ENCODE measurements at regions not wholly inside any gene's neighbourhood (a gene's known extent, or its start where the extent isn't known, plus 50 kb on each side); places are given as distances from the start of the nearest gene placed in this dataset.

- Mint-ChIP-seq H3K9me3 (peaks cover 25% of the 10 kb centered on the region), H3K4me1 (ENCODE audit: low read depth) (no peaks in the 10 kb centered on the region), H3K27me3 (ENCODE audit: insufficient read depth) (peaks cover 2% of the 10 kb centered on the region; the same call in 1 of the 2 replicates), H3K4me3 (no peak overlapping the region), H3K27ac (no peak overlapping the region), H3K36me3 (ENCODE audit: low read depth) (no peaks in the 10 kb centered on the region)
- DNase-seq, result no peak
- TF ChIP-seq, protein P1, sequence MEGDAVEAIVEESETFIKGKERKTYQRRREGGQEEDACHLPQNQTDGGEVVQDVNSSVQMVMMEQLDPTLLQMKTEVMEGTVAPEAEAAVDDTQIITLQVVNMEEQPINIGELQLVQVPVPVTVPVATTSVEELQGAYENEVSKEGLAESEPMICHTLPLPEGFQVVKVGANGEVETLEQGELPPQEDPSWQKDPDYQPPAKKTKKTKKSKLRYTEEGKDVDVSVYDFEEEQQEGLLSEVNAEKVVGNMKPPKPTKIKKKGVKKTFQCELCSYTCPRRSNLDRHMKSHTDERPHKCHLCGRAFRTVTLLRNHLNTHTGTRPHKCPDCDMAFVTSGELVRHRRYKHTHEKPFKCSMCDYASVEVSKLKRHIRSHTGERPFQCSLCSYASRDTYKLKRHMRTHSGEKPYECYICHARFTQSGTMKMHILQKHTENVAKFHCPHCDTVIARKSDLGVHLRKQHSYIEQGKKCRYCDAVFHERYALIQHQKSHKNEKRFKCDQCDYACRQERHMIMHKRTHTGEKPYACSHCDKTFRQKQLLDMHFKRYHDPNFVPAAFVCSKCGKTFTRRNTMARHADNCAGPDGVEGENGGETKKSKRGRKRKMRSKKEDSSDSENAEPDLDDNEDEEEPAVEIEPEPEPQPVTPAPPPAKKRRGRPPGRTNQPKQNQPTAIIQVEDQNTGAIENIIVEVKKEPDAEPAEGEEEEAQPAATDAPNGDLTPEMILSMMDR (IDR thresholded peaks at IDR 0.05), result no peak
Measured at GRCh38 chr10:128275388-128276177, 149.4 kb upstream of the MKI67 start.

- H3K4me1 Mint-ChIP-seq (ENCODE audit: low read depth), result no peaks in the 10 kb centered on the region
- H3K4me3 Mint-ChIP-seq, result no peak overlapping the region
- peaks cover 2% of the 10 kb centered on the region; the same call in 1 of the 2 replicates for H3K27me3 Mint-ChIP-seq (ENCODE audit: insufficient read depth)
- peaks cover 29% of the 10 kb centered on the region for H3K9me3 Mint-ChIP-seq
- H3K27ac Mint-ChIP-seq, result no peak overlapping the region
- TF ChIP-seq, protein P1 (IDR thresholded peaks at IDR 0.05), result no peak
- no peaks in the 10 kb centered on the region for H3K36me3 Mint-ChIP-seq (ENCODE audit: low read depth)
- no peak for DNase-seq
Measured at GRCh38 chr10:128277267-128277840, 151.1 kb upstream of the MKI67 start.

DNA sequence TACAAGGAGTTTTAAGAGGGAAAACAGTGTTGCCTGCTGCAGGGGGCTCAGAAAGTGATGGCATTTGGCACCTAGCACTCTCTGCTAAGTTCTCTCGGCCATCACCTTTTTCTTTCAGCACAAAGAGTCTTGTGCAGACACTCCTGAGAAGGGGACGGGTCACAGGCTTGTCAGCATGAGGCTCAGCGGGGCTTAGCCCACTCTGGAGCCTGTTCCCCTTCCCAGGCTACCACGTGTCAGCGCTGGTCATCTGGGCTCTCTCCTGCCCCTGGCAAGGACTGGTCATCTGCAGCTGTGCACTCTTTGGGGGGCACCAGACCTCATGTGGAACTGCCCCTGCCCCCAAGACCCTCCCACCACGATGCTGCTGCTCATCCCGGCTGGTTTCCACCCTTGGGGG is 152.1 kb upstream of the MKI67 start:
- peaks cover 23% of the 10 kb centered on the region for H3K9me3 Mint-ChIP-seq
- H3K4me3 Mint-ChIP-seq, result no peak overlapping the region
- no peaks in the 10 kb centered on the region for H3K36me3 Mint-ChIP-seq (ENCODE audit: low read depth)
- DNase-seq, result no peak
- H3K27ac Mint-ChIP-seq, result no peak overlapping the region
- no peaks in the 10 kb centered on the region for H3K27me3 Mint-ChIP-seq (ENCODE audit: insufficient read depth)
- H3K4me1 Mint-ChIP-seq (ENCODE audit: low read depth), result no peaks in the 10 kb centered on the region
- TF ChIP-seq, protein P1 (IDR thresholded peaks at IDR 0.05), result no peak

DNA sequence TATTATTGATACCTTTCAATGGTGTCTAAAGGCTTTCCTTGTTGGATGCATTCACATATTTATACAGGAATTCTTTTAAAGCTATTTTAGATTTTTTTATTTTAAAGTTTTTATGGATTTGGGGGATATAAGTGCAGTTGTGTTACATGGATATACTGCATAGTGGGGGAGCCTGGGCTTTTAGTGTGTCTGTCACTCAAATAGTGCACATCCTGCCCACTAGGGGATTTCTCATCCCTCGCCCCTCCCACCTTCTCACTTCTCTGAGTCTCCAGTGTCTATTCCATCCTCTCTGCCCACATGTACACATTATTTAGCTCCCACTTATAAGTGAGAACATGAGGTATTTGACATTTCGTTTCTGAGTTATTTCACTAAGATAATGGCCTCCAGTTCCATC is 154.0 kb upstream of the MKI67 start:
- Mint-ChIP-seq H3K27ac (no peak overlapping the region), H3K4me3 (no peak overlapping the region), H3K9me3 (peaks cover 32% of the 10 kb centered on the region), H3K4me1 (ENCODE audit: low read depth) (no peaks in the 10 kb centered on the region), H3K36me3 (ENCODE audit: low read depth) (peaks cover 4% of the 10 kb centered on the region; the same call in 1 of the 2 replicates), H3K27me3 (ENCODE audit: insufficient read depth) (no peaks in the 10 kb centered on the region)
- DNase-seq, result no peak
- TF ChIP-seq, protein P1 (IDR thresholded peaks at IDR 0.05), result no peak

GRCh38 chr10:128281343-128281742 is 155.1 kb upstream of the MKI67 start:
- Mint-ChIP-seq H3K9me3 (peaks cover 37% of the 10 kb centered on the region), H3K4me3 (no peak overlapping the region), H3K36me3 (ENCODE audit: low read depth) (peaks cover 4% of the 10 kb centered on the region; the same call in 1 of the 2 replicates), H3K4me1 (ENCODE audit: low read depth) (no peaks in the 10 kb centered on the region), H3K27ac (no peak overlapping the region), H3K27me3 (ENCODE audit: insufficient read depth) (no peaks in the 10 kb centered on the region)
- no peak for DNase-seq
- TF ChIP-seq, protein P1 (IDR thresholded peaks at IDR 0.05), result no peak

Data from HFFc6 (cell line).